ENCODE measurements at regions not wholly inside any gene's neighbourhood (a gene's known extent, or its start where the extent isn't known, plus 50 kb on each side); places are given as distances from the start of the nearest gene placed in this dataset.
A peak's percentile ranks its signal among the peaks of the same experiment; 100 is the strongest.

DNA sequence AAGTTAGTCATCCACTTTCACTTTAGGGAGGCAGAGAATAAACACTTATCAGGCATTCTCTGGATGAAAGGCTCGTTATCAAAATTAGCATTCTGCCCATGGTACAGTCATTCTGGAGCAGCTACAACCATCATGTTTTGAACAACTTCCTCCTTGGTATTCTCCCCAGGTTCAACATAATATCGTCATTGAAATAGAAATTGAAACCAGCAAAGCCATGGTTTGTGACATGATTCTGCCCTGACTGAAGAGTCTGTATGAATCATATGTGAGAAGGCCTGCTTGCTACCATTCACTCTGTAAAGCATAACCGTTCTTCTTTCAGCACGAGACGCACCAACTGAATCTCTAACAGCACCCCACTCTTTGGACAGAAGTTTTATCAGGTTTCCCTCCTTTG is 127.5 kb upstream of the RADX start:
- DNase-seq (ENCODE audit: low spot score) (no peak), FAIRE-seq (no peak), ATAC-seq (no peak)
- POLR2A ChIA-PET = no interaction called here
- WGBS (ENCODE audit: low lambda C conversion rate) = 21% methylated on average over 5 of the region's 5 CpGs
- no peak overlapping the region for H3K27ac ChIP-seq (ENCODE audit: extremely low read length, insufficient read depth, low read length)
- intact Hi-C loops (cut with micrococcal nuclease; ENCODE audit: unreplicated experiment) (loop anchor here (10.0 kb wide), 3 partner anchors 131 to 311 kb away; partner anchors contain the start of gene RADX), in situ Hi-C loops (cut with HindIII; ENCODE audit: extremely low pct_ligation_motif_present, low pct_unique_long_range_greater_than_20kb) (loop anchor here (25.0 kb wide), 1 partner anchor 303 kb away; no protein-coding TSS in a partner anchor)
- no peaks in the 10 kb centered on the region for H3K27me3 ChIP-seq (ENCODE audit: control insufficient read depth in 1 of 2, insufficient read depth in 2 of 2, low read length in 2 of 2)
- H3K36me3 ChIP-seq (replicated peaks in 1 of 2; ENCODE audit: control insufficient read depth in 1 of 2, insufficient read depth in 2 of 2, low read length in 2 of 2) = no peaks in the 10 kb centered on the region
- H4K20me1 ChIP-seq (ENCODE audit: insufficient read depth, low read length) = no peaks in the 10 kb centered on the region
- H2AFZ ChIP-seq (ENCODE audit: low read length) = no peak overlapping the region
- H3K4me2 ChIP-seq (ENCODE audit: low read depth, low read length) = peak overlapping the region; percentile 24; the same call in 1 of the 2 replicates
- H3K4me1 ChIP-seq (ENCODE audit: insufficient read depth, low read length) = no peaks in the 10 kb centered on the region
- no peaks in the 10 kb centered on the region for H3K79me2 ChIP-seq (ENCODE audit: insufficient read depth, low read length)
- H3K4me3 ChIP-seq (replicated peaks in 1 of 3; ENCODE audit: insufficient read depth in 1 of 3, low read depth in 2 of 3, low read length in 3 of 3) = no peak overlapping the region
- no peak overlapping the region for H3K9ac ChIP-seq (ENCODE audit: insufficient read depth, low read depth, low read length)
- TF ChIP-seq ATRX (CRISPR knock-in tag; IDR thresholded peaks at IDR 0.05; ENCODE audit: borderline replicate concordance) (no peak), KLF15 (CRISPR knock-in tag; IDR thresholded peaks at IDR 0.05; ENCODE audit: borderline replicate concordance) (no peak), SOX6 (IDR thresholded peaks at IDR 0.05) (no peak), SOX6 (CRISPR knock-in tag; IDR thresholded peaks at IDR 0.05) (no peak), ZZZ3 (CRISPR knock-in tag; IDR thresholded peaks at IDR 0.05; ENCODE audit: borderline replicate concordance) (no peak), ATAD3A (CRISPR knock-in tag; IDR thresholded peaks at IDR 0.05) (no peak), CBX5 (CRISPR knock-in tag; IDR thresholded peaks at IDR 0.05; ENCODE audit: borderline replicate concordance) (no peak), JUN (CRISPR knock-in tag; IDR thresholded peaks at IDR 0.05) (no peak), HOXA9 (CRISPR knock-in tag; IDR thresholded peaks at IDR 0.05; ENCODE audit: borderline replicate concordance) (no peak), NR2F6 (IDR thresholded peaks at IDR 0.05) (no peak), NR2F6 (CRISPR knock-in tag; IDR thresholded peaks at IDR 0.05) (no peak), HIVEP1 (CRISPR knock-in tag; IDR thresholded peaks at IDR 0.05) (no peak), ZNF816 (CRISPR knock-in tag; IDR thresholded peaks at IDR 0.05; ENCODE audit: borderline replicate concordance) (no peak), NR2C2 (CRISPR knock-in tag; IDR thresholded peaks at IDR 0.05; ENCODE audit: borderline replicate concordance) (no peak), NONO (IDR thresholded peaks at IDR 0.05) (no peak), NONO (CRISPR knock-in tag; conservative IDR thresholded peaks at IDR 0.05) (no peak), U2AF2 (IDR thresholded peaks at IDR 0.05; ENCODE audit: low read depth, low read length) (no peak), FOXM1 (CRISPR knock-in tag; IDR thresholded peaks at IDR 0.05) (no peak), ZNF251 (CRISPR knock-in tag; IDR thresholded peaks at IDR 0.05) (no peak), ZNF724P (CRISPR knock-in tag; IDR thresholded peaks at IDR 0.05; ENCODE audit: borderline replicate concordance) (no peak)
- TF ChIP-seq, protein P1, sequence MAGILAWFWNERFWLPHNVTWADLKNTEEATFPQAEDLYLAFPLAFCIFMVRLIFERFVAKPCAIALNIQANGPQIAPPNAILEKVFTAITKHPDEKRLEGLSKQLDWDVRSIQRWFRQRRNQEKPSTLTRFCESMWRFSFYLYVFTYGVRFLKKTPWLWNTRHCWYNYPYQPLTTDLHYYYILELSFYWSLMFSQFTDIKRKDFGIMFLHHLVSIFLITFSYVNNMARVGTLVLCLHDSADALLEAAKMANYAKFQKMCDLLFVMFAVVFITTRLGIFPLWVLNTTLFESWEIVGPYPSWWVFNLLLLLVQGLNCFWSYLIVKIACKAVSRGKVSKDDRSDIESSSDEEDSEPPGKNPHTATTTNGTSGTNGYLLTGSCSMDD (CRISPR knock-in tag; IDR thresholded peaks at IDR 0.05) = no peak
- TF ChIP-seq, protein P2, sequence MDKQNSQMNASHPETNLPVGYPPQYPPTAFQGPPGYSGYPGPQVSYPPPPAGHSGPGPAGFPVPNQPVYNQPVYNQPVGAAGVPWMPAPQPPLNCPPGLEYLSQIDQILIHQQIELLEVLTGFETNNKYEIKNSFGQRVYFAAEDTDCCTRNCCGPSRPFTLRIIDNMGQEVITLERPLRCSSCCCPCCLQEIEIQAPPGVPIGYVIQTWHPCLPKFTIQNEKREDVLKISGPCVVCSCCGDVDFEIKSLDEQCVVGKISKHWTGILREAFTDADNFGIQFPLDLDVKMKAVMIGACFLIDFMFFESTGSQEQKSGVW (CRISPR knock-in tag; IDR thresholded peaks at IDR 0.05; ENCODE audit: borderline replicate concordance) = no peak
- no TSS peak for BruUV-seq (replicated peaks)
- H3K9me3 ChIP-seq (ENCODE audit: low read length) = no peaks in the 10 kb centered on the region
- CTCF ChIA-PET (ENCODE audit: low intra/inter-chr PET ratio, low total read pairs) = no interaction called here

All from HepG2 (cell line).